Hindlimb muscle (tissue), 1 donor: ENCODE measurements at regions not wholly inside any gene's neighbourhood (a gene's known extent, or its start where the extent isn't known, plus 50 kb on each side); places are given as distances from the start of the nearest gene placed in this dataset.
A peak's percentile ranks its signal among the peaks of the same experiment; 100 is the strongest.

Experiments
- DNase-seq: peaks from one replicate; pipeline ENCODE4 v3.0.0-alpha.2; 2013

GRCh38 chrX:16451334-16451733 is 198.6 kb upstream of the S100G start:
- no peak for DNase-seq

GRCh38 chrX:16454926-16455325 is 195.0 kb upstream of the S100G start:
- DNase-seq: no peak

- DNase-seq: no peak
Measured at GRCh38 chrX:16457239-16457638, 192.7 kb upstream of the S100G start.

- no peak for DNase-seq
Measured at GRCh38 chrX:16458208-16458607, 191.8 kb upstream of the S100G start.

- DNase-seq: no peak
Measured at GRCh38 chrX:16459008-16459407, 190.9 kb upstream of the S100G start.

GRCh38 chrX:16461968-16462367 is 188.0 kb upstream of the S100G start:
- no peak for DNase-seq

- peak; percentile 34 for DNase-seq
Measured at GRCh38 chrX:16462912-16463311, 187.0 kb upstream of the S100G start.

GRCh38 chrX:16464369-16464768 is 185.6 kb upstream of the S100G start:
- DNase-seq: no peak

- DNase-seq: no peak
Measured at GRCh38 chrX:16465081-16465876, 184.7 kb upstream of the S100G start.

- DNase-seq: no peak
Measured at GRCh38 chrX:16466640-16467432, 183.1 kb upstream of the S100G start.

- no peak for DNase-seq
Measured at GRCh38 chrX:16469870-16470269, 180.1 kb upstream of the S100G start.

GRCh38 chrX:16472345-16472744 is 177.6 kb upstream of the S100G start:
- DNase-seq: no peak

- no peak for DNase-seq
Measured at GRCh38 chrX:16474511-16474910, 175.4 kb upstream of the S100G start.

- DNase-seq: no peak
Measured at GRCh38 chrX:16476009-16476408, 173.9 kb upstream of the S100G start.

- no peak for DNase-seq
Measured at GRCh38 chrX:16476692-16477091, 173.3 kb upstream of the S100G start.

- no peak for DNase-seq
Measured at GRCh38 chrX:16479206-16479869, 170.6 kb upstream of the S100G start.

- DNase-seq: no peak
Measured at GRCh38 chrX:16480049-16480448, 169.9 kb upstream of the S100G start.

GRCh38 chrX:16484338-16484737 is 165.6 kb upstream of the S100G start:
- DNase-seq: no peak

- no peak for DNase-seq
Measured at GRCh38 chrX:16487620-16488385, 162.2 kb upstream of the S100G start.

- DNase-seq: no peak
Measured at GRCh38 chrX:16488959-16489358, 161.0 kb upstream of the S100G start.

- DNase-seq: no peak
Measured at GRCh38 chrX:16491461-16491860, 158.5 kb upstream of the S100G start.

GRCh38 chrX:16496175-16496574 is 153.8 kb upstream of the S100G start:
- no peak for DNase-seq
